GM19240 (cell line): ENCODE measurements at regions not wholly inside any gene's neighbourhood (a gene's known extent, or its start where the extent isn't known, plus 50 kb on each side); places are given as distances from the start of the nearest gene placed in this dataset.

Experiments
- DNase-seq: peaks from one replicate; pipeline ENCODE4 v3.0.0; 2011; ENCODE audit warnings: low spot score; ENCODE audit not compliant: insufficient read length

DNA sequence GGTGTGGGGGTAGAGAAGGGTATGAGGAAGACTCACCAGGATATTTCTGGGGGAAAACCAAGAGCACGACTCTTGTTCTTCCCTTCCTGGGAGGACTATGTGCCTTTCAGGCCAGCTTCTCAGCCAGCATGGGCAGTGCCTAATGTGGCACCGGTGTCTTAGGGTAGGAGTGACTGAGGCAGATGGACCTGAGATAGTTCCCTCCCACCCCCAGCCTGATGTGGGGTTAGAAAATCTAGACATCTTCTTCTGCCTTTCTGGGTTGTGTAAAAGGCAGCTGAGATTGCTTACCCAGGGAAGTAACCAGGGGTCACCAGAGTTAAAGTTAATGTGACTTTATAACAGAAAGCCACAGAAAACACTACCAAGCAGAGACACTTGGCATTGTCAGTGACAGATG lies 127.3 kb downstream of the TMA16 start:
- DNase-seq: no peak

DNA sequence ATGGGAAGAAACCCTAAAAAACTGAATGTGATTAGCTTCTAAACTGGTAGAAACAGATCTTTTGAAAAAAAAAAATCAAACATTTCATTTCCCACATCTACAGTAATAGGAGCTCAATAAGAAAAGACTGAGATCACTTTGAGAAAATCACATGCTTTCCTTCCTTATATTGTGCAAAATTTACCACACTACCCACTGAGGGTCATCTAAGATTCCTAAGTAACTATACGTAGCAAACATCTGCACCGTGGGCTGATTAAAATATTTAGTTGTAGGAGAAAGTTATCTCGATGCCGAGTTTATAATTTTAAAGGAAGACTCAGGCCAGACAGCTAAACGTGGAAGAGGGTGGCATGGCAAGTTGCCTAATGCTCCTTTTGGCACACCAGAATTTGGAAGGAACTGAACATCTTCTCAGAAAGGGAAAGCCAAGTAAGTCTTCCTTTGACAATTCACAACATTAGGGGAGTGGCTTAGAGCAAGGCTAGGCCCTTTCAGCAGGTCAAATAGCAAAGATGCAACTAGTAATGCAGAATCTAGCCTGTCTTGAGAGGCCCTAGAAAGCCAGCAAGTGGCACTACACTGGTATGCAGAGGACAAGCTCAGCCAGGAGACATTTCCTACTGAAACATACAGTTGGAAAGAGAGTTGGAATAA lies 128.0 kb downstream of the TMA16 start:
- no peak for DNase-seq

DNA sequence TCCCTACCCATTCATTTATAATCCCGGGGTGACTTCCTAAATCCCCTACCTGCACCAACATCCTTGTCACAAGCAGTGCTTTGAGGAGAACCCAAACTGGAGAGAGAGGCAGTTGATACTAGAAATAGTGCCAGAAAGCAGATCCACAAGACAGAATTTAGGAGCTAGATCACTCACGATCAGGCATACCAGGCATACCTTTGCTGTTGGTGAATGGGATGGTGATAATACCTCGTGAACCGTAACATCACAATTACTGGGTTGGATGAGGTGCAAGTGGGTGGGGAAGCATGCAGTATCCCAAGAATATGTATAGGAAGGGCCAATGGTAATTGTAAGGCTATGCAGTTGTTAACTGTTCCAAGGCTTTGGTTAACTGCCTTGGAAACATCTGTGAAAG lies 129.3 kb downstream of the TMA16 start:
- DNase-seq: no peak

DNA sequence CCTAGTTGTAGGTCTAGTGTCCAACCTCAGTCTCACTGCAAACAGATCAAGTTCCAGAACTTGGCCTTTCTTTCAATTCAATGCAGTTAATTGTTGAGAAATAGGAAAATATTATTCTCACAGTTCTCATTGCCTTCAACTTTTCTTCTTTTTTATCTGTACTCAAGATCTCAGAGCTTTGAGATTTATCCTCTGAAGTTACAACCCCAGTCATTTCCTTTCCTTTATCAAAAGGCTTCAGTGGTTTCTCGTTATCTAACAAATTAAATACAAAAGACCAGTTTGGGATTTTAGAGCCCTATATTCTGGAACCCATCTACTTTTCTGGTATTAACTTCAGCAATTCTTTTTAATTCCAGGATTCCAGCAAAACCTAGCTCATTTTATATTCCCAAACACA lies 130.2 kb downstream of the TMA16 start:
- DNase-seq: no peak

DNA sequence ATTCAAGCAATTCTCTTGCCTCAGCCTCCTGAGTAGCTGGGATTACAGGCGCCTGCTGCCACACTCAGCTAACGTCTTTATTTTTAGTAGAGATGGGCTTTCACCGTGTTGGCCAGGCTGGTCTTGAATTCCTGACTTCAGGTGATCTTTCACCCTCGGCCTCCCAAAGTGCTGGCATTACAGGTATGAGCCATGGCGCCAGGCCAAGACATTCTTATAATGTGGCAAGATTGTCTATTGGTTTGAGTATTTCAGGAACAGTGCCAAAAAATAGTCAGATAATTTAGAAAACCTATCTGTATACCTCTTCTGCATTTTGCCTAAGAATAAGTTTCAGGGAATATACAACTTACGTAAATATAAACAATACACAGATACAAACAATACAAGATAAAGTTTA lies 136.8 kb downstream of the TMA16 start:
- DNase-seq: no peak

DNA sequence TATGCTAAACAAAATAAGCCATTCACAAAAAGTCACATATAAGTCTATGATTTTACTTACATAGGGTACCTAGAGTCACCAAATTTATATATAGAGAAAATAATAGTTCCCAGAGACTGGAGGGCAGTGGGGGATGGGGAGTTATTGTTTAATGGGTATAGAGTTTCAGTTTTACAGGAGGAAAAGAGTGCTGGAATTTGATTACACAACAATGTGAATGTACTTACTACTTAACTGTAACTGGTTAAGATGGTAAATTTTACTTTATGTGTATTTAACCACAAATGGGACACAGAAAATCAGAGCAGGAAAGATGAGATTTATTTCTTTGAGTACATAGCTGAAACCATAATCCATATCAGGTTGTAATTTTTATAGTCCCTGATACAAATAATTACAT lies 144.4 kb downstream of the TMA16 start:
- DNase-seq: no peak

DNA sequence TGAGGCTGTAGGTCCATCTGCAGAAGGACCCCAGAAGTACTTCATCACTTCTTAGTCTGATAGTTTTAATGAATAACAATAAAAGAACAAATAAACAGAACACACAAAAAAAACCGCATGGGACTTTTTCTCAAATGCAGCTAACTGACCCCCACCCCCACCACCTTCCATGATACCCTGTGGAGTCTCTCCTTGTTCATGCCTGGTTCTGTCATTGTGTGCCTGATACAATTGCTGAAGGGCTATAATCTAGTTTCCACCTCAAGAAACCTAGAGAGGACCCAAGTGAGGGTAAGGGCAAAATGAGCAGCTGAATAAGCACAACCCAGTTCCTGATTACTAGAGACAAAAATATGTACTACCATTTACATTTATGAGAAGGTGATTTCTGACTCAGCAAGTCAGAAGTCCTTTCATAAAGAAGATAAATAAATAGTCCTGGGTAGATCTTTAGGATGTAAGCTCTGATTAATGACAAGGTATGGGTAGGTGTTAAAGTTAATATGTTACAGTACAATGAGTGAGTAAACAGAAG lies 155.1 kb downstream of the TMA16 start:
- DNase-seq: no peak

DNA sequence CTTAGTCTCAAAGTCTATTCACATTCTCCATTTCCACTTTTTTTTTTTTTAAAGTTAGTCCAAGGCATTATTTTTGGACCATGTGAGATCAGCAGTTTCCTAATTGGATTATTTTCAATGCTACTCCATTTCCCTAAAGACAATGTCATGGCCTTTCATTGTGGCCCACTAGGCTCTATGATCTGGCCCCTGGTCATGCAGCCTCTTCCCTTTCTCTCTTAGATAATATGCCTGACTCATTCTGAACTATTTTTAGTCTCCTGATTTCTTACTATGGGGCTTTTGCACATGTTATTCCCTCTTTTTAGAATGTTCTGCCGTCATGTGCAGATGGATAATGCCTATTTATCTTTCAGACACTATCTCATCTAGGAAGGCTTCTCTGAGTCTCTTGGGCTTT lies 157.3 kb downstream of the TMA16 start:
- no peak for DNase-seq

DNA sequence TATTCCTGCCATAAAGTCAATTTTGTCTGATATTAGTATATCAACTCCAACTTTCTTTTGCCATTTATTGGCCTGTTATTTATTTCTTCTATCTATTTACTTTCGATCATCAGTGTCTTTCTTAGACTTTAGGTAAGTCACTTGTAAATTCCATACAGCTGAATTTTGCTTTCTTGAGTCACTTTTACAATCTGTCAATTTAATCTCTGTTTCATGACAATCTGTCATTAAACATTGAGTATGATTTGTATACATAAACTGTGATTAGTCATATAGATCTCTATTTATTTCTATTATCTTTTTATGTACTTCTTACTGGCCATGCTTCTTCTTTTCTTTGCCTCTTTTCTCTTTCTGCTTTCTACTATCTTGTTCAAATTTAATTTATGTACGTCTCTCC lies 160.1 kb downstream of the TMA16 start:
- no peak for DNase-seq

DNA sequence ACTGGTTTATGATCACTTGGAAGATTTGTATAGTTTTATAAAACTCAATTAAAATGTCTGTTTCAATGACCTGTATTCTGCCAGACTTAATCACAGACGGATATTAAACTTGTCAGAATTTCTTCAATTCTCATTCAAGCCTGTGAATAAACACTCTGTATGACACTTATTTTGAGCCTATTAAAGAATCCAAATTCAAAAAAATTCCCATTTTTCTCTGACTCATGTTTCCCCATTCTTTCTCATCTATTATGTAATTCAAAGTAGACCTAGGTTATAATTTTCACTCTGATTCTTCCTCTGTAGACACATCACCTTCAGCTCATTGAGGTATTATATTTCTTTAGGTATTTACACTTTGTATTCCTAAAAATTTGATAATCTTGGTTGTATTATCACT lies 166.1 kb downstream of the TMA16 start:
- DNase-seq: no peak

DNA sequence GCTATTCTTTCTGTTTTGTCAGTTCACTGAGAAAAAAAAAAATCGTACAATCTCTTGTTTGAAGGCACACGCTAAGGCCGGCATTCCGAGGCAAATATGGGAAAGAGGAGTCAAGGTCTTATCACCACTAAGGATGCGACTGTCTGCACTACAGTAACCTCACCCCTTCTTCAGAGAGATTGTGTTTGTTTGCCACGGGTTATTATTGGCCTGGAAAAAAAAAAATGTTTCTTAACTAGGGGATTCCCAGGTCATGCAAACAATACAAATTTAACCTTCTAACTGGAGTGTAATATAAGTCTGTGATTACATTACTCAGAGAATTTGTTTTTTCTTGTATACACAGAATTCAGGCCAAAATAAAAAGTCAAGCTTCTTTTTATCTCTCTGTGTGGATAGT lies 168.3 kb downstream of the TMA16 start:
- DNase-seq: no peak

DNA sequence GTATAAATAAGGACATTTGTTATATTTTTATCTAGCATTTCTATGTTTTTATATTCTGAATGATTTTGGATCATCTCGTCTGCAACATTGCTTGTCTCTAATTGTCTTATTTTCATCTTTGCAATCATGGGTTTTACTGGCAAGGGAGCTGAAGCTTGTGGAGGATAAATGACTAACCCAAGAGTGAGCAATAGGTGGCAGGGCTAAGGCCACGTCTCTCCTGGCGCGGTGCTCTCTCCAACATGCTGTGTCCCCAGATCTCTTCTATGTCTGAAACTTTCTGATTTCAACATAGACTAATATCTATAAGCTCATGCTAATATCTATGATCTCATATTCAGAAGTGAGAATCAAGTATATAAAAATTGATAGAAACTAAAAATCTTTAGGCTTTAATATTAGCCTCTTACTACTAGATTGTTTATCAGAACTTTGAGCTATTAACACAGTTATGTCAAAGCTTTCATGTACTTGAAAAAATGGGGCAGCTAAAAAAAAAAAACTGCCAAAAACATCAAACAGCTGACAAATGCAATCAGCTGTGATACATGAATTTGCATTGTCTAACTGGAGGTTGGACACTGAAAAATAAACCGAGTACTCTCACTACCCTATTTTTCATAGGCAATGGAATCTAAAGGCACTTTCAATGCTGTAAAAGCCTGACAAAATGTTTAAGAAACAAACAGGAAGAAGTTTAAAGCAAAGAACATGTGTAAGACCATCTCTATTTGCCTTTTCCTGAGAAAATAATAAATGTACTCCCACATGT lies 169.2 kb downstream of the TMA16 start:
- DNase-seq: no peak

DNA sequence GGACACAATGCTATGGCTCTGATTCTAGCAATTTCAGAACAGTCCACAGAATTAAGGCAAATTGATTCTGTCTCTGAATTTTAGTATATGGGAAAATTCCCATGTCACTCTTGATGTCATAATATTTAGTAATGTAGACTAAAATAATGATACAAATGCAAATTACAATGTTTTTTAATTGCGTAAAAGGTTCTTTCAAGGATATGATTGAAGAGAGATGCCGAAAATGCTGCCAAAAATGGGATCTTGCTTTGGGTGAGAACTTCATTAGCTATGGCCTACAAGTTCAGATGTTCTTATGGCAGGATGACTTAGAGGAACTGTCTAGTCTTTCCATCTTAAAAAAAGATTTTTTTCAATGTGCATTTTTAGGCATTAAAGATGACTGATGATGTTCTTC lies 170.6 kb downstream of the TMA16 start:
- DNase-seq: no peak

DNA sequence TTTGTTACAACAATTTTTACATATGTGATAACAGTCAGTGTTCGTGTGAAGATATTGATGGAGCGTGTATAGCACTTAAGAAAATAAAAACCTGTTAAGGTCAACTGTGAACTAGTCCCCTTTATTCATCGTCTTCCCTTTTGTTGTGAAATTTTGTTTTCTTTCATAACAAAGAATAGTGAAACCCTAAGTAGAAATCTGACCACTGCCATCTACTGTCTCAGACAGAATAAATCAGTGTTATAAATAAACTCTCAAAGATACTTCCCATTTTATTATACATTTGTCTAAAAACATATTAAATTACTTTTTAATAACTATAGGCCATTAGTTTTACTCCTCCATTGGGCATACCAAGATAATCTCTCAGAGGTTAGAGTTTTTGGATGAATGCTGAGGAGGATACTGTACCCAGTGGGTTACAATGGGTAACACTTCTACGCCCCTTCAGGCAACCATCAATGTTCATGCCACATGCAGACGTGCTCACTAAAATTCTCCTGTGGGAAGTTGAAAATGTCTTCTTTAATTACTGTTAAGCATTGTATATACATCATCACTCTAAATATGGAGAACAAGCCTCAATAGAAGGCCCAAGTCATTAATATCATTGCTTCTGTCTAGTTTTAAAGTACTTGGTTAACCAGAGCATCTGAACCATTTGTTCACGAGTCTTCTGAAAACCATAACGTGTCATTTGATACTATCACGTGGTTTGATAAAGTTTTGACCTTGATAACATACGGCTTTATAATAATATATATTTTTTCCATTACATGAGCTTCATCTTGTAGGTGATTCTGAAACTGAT lies 171.2 kb downstream of the TMA16 start:
- no peak for DNase-seq

DNA sequence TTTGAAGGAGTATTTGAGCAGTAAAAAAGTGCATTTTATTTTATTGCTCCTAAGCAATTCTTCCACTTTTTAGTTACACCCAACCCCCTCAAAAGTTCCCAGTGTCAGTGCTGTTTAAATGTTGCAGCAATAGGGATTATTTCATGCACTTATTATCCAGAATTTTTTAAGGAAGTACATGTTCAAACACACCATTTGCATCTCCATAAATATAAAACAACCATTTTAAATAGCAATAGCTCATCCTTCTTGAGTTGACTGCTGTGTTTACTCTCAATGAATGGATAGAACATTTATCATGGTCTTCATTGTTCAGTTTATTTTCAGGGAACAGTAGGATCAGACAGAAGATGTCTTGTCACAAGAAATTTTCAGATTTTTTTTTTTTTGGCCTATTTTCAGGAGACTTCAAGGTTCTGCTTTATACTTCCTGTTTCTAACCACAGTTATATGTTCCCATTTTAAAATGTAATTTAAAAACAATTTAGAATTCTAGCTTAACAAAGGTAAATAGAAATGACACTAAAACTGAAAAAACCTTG lies 171.9 kb downstream of the TMA16 start:
- DNase-seq: no peak

DNA sequence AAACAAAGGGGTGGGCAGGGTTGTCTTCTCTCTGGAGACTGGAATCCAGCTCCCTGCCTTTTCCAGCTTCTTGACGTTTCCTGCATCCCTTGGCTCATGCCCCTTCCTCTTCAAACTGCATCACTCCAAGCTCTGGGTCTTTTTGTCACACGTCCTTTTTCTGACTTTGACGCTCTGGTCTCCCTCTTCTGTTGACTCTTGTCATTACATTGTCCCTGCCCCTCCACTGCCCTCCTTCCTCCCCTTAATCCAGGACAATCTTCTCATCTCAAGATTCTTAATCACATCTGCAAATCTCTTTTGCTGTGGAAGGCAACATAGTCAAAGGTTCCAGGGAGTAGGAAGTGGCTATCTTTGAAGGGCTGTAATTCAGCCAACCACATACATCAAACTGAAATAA lies 178.3 kb downstream of the TMA16 start:
- DNase-seq: no peak

DNA sequence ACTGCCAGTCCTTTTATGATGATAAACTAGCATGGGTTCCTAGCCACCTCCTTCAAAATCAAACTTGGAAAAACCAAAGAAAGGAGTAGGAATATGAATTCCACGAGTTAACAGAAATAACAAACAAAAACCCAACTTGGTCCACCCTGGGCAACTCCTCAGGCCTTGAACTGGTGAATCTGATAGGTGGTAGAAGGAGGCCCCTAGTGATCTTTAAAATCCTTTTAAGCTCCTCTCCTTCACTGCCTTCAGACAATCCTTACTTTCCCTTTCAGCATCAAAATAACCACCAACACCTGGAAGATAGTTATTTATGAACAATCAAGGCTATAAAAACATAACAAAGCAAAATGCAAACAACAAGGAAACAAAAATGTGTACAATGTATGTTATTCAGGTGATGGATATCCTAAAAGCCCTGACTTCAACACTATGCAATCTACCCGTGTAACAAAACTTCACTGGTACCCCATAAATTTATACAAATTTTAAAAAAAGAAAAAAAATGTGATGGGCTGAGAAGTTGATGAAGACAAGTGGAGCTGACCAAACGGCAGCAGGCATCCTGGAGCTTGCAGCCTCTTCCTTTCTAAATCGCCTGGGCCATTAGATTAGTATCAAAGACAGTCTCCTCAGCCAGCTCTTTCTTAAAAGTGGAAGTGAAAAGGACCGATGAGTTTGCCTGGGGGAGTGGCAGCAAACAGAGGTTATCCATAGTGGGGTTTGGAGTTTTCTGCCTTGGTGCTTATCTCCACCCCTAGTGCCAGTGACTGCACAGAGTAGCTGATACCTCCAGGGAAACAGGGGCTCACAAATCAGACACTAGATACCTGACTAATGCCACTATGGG lies 179.6 kb downstream of the TMA16 start:
- no peak for DNase-seq

DNA sequence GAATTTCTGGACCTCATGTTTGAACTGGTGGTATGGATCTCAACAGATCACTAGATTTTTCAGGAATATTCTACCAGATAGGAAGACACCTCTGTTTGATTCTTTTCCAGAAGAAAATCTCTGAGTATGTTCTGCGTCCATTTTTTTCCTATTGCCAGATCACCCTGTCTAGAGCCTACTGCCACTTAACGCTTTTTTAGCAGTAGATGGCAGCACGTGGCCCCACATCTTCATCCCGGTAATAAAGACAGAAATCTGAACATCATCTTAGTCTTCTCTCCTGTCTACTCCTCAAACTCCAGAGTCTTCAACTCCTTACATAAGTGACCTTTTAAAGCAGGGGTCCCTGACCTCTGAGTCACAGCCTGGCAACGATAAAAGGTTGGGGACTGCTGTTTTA lies 184.7 kb downstream of the TMA16 start:
- DNase-seq: no peak

DNA sequence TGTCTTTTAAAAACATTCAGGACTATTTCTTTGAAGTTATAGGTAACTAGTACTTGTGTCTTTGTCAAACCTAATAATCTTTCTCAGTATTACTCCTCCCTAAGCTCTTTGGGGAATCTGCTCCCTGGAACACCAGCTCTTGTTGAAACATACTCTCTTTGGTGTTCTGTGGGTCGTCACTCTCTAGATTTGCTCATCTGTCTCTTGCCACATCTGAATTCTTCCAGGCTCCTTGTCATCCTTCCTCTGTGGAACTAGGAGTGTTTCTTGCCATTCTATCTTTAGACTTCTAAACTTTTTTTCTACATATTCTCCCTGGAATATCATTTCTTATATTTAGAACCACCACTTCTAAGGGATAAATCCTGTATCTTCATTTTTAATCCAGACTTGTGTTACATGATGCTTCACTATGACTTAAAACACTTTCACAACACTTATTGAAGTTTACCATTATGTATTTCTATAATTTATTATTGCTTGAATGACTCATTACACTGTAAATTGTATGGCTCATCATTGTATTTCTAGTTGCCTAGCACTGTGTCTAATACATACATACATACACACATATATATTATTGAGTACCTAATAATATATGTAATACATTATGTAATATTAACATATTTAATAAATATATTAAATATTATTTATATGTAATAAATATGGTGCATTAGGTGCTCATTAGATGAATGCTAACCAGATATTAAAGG lies 186.1 kb downstream of the TMA16 start:
- DNase-seq: no peak

DNA sequence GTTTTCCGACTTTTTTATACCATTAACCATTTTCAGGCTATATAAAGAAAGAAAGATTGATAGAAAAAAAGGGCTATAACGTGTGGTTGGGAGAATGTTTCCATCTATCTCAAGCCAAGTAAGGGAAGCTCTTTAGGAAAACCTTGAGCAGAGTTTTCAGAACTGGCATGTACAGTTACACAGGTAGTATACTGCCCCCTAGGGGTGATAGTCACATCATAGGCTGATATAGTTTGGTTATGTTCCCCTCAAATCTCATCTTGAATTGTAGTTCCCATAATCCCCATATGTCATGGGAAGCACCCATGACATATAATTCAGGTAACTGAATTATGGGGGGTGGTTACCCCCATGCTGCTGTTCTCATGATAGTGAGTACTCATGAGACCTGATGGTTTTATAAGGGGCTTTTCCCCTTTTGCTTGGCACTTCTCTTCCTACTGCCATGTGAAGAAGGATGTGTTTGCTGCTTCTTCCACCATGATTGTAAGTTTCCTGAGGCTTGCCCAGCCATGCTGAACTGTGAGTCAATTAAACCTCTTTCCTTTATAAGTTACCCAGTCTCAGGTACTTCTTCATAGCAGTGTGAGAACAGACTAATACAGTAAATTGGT lies 186.8 kb downstream of the TMA16 start:
- no peak for DNase-seq
